ENCODE measurements at regions not wholly inside any gene's neighbourhood (a gene's known extent, or its start where the extent isn't known, plus 50 kb on each side); places are given as distances from the start of the nearest gene placed in this dataset.

DNA sequence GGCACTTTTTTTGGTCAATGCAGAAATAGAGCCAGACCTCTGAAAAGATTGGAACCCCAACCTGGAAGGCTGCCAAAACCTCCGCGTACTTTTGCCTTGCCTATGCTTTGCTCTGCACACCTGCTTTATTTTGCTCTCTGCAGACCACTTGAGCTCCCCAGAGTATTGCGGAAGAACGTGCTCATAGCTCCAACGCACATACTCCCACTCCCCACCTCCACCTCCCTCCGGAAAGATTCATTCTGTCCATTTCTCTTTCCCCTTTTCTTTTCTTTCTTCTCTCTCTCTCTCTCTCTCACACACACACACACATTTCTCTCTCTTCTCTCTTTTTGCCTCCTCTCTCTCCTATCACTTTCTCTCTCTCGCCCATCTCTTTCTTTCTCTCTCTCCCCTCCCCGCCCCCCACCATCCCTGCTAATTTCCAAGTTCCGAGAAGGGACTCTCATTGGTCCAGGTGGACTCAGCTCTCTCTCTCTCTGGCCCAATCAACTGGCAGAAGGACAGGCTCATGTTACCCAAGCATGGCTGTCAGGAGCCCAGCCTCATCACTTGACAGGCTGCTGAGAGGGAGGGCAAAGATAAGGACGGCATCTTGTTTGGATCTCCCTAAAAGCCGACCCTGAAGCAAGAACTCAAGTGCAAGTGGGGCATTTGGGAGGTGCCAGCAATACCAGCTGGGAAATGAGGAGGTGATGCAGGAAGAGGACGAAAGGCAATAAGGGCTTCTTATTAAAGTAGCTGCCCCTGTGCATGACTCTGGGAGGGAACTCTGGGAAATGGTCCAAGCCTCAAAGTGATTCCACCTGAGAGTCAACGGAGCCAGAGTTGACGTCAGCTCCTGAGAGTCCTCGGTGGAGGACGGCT, 246.1 kb downstream of the LY86 start:
- DNase-seq (ENCODE audit: extremely low read depth, low read depth, low spot score), result no peak

DNA sequence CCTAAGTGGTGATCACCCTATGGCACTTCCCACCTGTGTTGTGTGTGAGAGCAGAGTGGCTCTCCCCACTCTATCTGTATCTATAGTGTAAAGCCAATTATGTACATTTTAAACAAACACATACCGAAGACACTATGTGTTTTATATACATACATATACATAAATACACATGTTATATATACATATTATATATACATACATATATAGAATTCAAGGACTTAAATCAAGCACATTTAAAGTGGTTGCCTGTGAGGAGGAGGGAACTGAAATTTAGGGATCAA, 246.6 kb downstream of the LY86 start:
- DNase-seq (ENCODE audit: extremely low read depth, low read depth, low spot score), result no peak

DNA sequence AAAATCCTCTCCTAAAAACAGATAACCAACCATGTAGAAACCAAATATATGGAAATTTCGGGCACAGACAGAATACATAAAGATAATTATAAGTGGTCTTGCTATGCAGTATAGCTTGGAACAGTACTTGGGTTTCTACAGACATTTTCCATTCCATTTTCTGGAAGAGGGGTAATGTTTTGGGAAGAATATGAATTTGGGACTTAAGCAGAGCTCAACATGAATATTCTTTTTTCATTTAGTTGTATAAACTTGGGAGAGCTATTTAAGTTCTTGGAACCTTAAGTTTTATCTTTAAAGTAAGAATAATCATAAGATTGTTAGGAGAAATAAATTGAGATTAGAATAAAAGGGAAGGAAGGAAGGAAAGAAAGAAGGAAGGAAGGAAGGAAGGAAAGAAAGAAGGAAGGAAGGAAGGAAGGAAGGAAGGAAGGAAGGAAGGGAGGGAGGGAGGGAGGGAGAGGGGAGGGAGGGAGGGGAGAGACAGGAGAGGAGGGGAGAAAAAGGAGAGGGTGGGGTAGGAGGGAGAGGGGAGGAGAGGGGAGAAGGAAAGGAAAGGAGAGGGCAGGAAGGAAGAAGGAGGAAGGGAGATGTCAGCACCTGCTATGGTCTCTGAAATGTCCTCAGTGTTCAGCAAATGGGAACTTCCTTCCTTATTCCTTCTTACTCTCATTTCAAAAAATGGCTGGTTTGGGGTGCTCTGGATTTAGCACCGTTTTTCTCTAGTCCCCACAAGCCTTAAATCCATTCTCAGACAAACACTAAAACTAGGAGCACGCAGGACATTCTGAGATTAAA, 248.3 kb downstream of the LY86 start:
- no peak for DNase-seq (ENCODE audit: extremely low read depth, low read depth, low spot score)

DNA sequence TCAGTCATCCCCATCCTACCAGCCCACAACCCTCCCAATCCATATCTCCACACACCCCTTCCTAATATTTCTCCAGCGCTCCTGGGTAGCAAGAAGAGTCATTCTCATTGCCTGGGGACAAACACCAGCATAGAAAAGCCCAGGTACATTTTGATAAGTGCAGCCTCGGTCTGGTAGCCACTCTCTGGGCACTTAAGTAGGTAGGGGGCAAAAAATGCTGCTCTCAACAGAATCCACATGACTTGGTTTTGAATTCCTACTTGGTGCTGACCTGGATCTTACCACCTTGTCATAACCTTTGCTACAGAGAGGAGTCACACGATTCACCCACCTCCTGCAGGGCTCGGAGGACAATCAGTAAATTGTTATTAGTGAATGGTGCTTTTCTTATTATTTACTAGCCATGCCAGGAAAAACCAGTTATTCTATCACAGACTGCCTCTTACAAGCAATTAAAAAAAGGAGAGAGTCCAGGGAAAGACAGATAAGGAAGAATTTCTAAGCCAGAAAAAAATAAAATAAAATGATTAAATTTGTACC, 249.1 kb downstream of the LY86 start:
- DNase-seq (ENCODE audit: extremely low read depth, low read depth, low spot score), result no peak

DNA sequence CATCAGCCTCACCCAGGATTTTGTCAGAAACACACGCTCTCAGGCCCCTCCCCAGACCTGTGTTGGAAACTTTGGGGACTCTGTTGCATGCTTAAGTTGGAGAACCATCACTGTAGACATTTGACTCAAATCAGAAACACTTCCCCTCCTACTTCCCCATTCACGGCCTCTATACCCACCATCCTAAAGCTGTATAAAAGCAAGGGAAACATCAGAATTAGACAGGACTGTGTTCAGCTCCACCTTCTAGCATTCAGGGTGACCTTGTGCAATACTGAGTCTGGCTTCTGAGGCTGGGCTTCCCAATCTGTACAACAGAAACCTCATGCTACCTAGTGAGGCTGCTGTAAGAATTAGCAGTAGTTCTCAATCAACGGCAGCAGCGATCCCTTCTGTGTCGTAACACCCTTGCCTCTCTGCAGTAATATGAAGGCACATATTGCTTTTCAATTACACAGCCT, 252.3 kb downstream of the LY86 start:
- DNase-seq (ENCODE audit: extremely low read depth, low read depth, low spot score), result no peak

DNA sequence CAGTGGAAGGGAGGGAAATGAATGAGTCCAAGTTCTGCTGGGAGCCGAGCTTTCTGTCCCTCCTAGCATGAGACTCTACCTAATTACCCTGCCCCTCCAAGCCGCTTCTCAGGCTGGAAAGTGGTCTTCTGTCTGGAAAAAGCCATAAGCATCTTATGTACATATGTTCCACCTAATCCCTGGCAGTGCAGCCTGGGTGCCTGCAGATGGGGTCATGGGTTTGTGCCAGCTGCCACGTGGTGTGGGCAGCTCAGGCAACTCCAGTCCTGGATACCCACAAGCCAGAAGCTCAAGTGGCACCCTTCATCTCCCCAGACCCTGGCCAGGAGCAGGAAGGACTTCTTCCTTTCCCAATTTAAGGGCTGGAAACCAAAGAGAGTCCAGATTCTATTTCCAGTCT, 253.1 kb downstream of the LY86 start:
- no peak for DNase-seq (ENCODE audit: extremely low read depth, low read depth, low spot score)

DNA sequence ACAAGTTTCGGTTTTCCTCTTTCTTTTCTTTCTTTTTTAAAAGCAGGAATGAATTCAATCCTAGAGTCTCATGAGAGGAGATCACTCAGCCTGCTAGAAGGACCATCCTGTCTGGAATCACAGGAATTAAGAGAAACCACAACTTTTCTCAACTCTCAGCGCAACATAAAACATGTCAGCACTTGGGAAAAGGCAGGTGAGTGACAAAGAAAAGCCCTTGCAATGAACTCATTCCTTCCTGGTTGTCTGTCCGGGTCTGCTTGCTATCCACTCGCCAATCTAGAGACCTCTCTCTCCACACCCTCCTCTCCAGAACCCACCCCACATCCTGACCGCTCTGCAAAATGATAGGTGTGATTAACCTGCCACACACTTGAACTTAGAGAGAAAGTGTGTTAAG, 253.8 kb downstream of the LY86 start:
- no peak for DNase-seq (ENCODE audit: extremely low read depth, low read depth, low spot score)

DNA sequence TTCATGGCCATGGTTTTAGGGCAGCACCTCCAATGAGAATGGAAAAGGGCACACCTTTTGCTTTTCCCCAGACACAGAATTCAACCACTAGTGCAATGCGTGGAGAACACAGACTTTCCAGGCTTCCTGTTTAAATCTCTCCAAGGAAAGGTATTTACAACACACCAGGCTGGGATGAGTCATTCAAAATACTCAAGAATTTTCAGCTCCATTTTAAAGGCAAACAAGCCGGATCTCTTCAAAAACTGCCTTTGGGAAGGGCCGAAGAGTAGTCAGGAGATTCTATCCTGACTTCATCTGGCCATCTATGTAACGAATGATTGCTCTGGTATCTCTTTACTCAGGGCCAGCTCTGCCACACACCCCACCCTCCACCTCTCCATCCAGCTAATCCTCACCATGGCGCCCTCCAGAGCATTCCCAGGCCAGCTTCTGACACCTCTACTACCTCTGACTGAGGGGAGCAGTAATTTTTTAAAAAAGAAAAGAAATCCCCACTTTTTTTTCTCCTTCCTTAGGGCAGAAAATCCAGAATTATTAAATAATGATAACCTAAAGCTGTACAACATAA, 254.6 kb downstream of the LY86 start:
- DNase-seq (ENCODE audit: extremely low read depth, low read depth, low spot score), result no peak

DNA sequence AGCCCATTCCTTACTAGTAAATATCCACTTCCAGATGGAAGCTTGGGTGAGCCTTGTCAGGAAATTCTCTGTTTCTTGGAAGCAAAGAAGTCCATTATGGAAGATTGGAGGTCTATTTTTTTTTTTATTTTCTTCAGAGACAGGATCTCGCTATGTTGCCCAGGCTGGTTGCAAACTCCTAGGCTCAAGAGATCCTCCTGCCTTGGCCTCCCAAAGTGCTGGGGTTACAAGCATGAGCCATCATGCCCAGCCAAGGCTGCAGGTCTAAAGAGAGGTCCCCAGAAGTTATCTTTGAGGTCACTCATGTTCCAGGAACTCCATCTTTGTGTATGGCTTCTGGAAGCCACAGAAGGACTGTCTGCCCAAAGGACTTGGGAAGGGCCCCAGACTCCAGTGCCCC, 255.3 kb downstream of the LY86 start:
- no peak for DNase-seq (ENCODE audit: extremely low read depth, low read depth, low spot score)

DNA sequence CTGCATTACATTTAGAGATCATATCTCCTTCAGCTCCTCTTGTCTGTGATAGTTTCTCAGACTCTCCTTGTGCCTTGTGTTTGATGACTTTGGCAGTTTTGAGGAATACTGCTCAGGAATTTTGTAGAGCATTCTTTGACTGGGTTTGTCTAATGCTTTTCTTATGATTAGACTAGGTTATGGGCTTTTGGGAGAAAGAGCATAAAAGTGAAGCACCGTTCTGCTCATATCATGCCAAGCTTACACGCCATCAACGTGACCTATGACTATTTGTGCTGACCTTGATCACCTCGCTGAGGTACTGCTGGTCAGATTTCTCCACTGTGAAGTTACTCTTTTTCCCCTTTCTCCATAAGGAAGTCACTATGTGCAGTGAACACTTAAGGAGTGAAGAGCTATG, 256.0 kb downstream of the LY86 start:
- no peak for DNase-seq (ENCODE audit: extremely low read depth, low read depth, low spot score)

DNA sequence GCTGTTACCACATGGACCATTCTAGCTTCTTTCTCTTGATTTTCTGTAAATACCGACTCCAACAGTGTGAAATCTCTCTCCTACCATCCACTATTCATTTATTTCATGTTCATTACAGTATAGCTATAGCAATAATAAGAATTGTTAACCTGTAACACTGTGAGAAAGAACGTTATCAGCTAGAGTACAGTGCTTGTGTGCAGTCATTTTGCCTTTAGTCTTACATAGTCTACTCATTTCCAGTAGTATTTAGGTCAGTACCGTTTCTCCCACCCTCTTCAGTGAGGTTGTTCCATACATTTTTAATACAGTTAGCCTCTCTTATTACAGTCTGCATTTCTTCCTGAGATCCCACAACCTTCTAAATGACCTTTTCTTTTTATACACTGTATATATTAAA, 257.1 kb downstream of the LY86 start:
- DNase-seq (ENCODE audit: extremely low read depth, low read depth, low spot score), result no peak

DNA sequence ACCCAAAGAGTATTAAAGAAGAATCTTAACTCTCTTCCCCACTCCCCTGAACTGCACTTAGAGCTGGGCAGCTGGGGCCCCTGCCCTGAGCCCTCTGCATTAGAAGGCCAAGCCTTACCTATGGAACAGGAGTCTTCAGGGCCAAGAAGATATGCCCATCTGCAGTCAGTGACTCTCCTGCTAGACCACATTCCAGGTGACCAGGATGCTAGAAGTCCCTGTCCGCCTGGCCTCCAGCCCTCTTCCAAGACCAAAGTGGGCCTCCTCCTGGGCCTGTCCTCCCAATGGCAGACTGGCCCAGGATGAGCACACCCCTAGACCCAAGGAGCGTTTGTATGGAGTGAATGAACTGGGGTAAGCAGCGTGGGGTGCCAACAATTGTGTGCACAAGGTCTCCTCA, 259.1 kb downstream of the LY86 start:
- no peak for DNase-seq (ENCODE audit: extremely low read depth, low read depth, low spot score)

DNA sequence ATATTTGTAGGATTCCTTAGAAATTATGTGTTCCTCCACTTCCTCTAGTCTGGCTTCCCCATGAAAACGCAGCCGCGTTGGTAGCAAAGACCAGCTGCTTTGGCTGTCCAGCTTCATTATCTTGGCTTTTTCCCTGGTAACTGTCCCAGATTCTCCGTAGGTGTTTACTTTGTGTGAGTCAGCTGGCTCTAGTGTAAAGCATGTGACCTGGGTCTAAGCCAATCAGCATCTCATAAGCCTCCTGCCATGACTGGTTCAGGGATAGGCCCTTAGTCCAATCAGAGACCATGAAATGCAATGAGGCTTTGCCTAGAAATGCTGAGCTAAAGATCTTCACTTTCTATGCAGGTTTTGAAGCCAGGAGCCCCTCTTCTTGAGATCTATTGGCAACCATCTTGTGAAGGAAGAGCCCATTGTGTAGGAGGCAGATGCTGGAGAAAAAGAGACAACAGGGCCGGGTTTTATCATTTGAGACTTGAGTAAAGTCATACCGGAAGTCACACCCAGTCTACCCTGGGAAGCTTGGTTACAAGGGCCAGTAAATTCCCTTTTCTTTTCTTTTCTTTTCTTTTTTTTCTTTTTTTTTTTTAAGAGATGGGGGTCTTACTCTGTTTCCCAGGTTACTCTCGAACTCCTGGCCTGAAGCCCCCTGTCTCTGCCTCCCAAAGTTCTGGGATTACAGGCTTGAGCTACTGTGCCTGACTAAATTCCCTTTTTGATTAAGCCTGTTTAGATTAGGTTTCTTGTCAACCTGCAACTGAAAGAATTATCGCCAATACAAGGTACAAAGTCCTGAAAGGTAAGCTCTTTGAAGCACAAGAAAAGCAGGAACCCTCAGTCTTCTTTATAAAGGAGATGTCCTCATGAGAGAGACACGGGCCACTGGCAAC, 256.5 kb upstream of the RREB1 start:
- peak; percentile 93 for DNase-seq (ENCODE audit: extremely low read depth, low read depth, low spot score)

DNA sequence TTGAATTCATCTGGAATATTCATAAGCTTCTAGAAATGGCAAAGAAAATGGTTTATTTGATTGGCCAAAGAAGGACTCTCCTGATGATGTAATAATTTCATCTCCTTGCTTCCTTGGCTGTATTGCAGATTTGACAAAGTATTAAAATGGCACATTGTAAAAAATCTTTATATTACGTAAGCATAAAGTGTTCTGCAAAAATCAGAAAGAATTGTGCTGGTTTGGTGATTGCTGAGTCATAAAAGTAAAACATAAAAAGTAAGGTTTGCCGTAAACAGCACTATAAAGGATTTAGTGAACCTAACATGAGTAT, 255.9 kb upstream of the RREB1 start:
- no peak for DNase-seq (ENCODE audit: extremely low read depth, low read depth, low spot score)

DNA sequence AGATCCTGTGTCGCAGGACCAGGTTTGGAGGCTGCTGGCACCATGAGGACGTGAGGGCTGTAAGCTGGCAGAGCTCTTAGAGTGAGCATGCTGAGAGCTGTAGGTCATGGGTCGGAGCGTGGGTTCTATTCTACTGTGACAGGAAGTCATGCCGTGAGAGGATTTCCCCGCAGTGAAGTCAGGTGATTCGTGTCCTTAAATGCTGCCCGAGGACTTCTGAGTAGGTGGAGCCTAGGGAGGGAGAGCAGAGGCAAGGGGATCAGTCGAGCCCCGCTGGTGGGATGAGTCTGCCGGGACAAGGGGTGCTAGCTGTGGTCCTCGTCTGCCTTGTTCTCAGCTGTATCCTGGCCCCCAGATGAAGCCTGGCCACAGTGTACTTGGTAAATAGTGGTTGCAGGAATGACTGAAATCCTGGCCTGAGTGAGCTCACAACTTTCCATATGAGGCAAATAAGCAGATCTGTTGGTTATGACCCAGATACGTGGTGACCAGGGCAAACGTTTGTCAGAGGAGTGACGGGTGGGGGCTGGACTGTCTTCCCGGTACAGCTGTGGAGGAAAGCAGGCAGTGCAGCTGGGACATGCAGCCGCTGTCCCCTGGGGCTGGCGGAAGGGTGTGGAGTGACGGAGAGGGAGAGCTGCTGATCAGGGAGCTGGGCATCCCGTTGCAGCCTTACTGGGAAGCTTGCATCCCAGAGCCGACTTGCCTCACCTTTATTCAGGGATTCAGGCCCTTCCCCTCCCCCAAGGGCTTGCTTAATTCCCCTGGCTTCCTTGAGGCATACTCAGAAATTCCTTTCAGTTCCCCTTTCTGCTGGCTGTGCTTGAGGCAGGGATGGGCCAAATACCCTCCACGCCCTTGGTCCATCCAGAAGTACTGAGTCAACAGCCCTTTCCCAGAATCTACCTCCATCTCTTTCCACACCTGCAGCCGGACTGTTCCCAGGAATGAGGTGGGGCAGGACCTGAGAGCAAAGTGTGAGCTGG, 250.9 kb upstream of the RREB1 start:
- no peak for DNase-seq (ENCODE audit: extremely low read depth, low read depth, low spot score)

DNA sequence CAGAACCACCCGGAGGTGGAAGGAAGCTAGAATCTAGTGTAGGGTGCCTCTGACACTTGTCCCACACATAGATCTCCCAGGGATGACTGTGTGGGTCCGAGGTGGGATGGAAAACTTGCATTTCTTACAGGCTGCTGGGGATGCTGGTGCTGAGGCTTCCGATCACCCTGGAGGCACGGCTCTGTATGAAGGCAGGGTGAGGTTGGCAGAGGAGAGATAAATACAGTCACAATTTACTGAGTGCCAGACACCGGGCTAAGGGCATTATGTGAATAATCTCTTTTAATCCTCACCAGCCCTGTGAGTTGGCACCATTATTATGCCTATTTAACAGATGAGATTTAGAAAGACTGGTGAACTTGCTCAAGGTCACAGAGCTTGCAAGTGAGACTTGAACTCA, 250.2 kb upstream of the RREB1 start:
- no peak for DNase-seq (ENCODE audit: extremely low read depth, low read depth, low spot score)

DNA sequence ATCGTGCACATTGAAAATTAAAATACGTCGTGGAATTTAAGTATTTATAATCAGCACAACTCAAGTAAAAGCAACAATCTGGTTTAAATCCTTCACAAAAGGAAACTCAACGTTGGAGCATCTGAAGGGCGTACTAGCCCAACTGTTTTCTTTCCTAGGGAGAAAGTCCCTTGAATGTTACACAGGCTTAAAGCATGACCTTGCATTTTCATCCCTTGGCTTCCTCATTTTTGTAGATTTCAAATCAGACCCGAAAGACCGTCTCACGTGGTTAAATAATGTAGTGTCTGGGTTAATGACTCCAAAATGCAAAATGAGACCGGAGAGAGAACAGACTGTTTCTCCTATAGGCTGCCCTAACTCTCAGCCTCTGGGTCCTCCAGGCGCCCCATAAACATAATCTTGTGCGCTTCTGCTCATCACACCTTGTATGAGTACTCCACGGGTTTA, 249.2 kb upstream of the RREB1 start:
- no peak for DNase-seq (ENCODE audit: extremely low read depth, low read depth, low spot score)

DNA sequence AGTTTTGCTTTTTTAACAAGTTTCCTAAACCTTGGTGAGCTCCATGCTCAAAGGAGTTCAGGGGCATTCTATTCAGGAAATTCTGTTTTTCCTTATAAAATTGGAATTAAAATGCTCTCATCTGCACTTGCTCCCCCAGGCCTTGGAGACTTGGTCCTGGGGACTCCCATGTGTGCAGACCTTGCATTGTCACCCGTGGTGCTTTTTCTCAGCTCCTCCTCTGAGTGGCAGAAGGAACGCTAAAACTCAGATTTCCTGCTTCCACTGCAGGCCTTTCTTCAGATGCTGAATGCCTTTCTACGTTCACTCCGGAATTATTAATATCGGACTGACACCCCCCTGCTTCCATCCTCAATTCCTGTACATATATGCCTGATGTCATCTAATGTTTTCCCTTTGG, 248.7 kb upstream of the RREB1 start:
- DNase-seq (ENCODE audit: extremely low read depth, low read depth, low spot score), result no peak

DNA sequence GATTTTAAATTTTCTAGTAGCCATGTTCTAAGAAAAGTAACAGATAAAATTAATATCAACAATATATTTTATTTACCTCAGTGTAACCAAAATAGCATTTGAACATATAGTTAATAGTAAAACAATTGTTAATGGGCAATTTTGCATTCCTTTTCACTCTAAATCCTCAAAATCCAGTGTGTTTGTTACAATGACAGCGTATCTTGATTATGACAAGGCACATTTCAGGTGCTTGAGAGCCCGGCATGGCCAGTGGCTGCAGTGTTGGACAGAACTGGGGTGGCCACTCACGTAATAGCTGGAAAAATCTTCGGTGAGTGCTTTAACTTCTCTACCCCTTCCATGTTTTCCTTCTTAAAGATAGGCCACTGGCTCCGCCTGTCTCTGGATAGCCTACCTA, 248.0 kb upstream of the RREB1 start:
- no peak for DNase-seq (ENCODE audit: extremely low read depth, low read depth, low spot score)

DNA sequence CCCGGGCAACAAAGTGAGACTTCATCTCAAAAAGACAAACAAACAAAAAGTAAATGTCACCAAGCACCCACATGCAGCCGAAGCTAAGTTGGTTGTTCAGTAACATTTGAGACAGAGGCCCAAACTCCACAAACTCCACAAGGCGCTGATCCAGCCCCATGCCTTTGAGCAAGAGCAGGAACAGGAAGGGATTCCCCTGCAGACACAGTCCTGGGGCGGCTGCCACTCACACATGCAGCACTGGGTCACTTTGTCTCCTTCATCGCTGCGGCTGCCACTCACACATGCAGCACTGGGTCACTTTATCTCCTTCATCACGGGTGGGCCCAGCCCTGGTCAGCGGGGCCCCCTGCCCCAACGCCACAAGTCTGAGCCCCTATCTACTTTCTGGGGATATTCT, 246.9 kb upstream of the RREB1 start:
- DNase-seq (ENCODE audit: extremely low read depth, low read depth, low spot score), result no peak
